ENCODE measurements at regions not wholly inside any gene's neighbourhood (a gene's known extent, or its start where the extent isn't known, plus 50 kb on each side); places are given as distances from the start of the nearest gene placed in this dataset.
"Not testable (repeated sequence)": the region's sequence is repeated elsewhere in the genome, so short reads cannot be mapped to it uniquely, and the experiment has no call there.

GRCh38 chr5:42089705-42090104, 164.6 kb downstream of the FBXO4 start:
- DNase-seq, result no peak

- no peak for DNase-seq
Observed at GRCh38 chr5:42090162-42090561, 165.1 kb downstream of the FBXO4 start.

- DNase-seq, result not testable (repeated sequence)
Observed at GRCh38 chr5:42099846-42100245, 174.8 kb downstream of the FBXO4 start.

DNA sequence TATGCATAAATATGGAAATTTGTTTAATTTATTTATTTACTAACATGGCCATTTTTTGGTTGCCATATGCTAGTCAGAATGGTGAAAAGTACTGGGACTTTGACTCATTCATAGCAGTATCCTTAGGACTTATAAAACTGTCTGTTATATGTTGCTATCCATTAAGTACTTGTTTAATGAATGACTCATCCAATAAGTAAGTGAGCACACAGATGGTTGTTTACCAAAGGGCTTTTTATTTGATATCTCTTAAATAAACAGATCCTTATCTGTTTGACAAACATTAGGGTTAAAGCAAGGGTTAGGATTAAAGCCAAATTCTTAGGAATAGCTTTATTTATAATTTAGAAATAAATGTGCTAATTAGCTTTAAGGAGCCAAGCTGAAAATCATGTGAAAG, 183.4 kb downstream of the FBXO4 start:
- no peak for DNase-seq

DNA sequence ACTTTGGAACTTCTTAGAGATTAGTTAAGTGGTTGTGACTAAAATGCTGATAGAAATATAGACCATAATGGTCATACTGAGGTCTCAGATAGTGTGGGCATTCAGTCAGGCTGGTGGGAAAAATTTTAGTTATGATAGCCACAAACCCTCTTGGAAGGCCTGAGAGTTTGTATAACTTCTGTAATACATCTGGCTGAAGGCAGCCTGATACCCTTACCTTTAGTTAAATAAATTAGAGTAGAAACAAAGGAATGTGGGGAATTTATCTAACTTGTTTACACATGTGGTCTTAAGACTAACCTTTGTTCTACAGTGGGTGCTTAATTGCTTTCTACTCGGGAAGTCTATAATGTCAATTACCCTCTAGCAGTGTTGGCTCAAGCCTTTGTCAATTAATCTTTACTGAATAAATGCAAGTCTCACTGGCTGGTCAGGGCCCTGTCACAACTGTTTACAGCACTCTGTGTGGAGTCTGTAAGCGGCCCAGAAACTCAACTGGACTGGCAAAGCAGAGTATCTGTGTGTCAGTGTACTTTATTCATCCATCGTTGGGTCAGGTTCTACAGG, 184.0 kb downstream of the FBXO4 start:
- no peak for DNase-seq

DNA sequence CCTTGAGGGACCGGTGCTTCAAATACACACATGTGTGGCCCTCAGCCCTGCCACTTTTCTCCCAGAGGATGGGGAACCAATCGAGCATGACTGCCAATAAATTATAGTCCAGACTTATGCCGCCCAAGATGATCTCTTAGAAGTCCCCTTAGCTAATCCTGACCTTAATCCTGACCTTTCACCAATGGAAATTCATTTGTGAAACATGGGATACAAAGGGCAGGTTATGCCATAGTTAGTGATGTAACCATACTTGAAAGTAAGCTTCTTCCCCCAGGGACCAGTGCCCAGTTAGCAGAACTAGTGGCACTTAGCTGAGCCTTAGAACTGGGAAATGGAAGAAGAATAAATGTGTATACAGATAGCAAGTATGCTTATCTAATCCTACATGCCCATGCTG, 190.6 kb downstream of the FBXO4 start:
- DNase-seq, result not testable (repeated sequence)

GRCh38 chr5:42120070-42120469, 195.0 kb downstream of the FBXO4 start:
- no peak for DNase-seq

- no peak for DNase-seq
Observed at GRCh38 chr5:42121401-42121800, 196.3 kb downstream of the FBXO4 start.

DNA sequence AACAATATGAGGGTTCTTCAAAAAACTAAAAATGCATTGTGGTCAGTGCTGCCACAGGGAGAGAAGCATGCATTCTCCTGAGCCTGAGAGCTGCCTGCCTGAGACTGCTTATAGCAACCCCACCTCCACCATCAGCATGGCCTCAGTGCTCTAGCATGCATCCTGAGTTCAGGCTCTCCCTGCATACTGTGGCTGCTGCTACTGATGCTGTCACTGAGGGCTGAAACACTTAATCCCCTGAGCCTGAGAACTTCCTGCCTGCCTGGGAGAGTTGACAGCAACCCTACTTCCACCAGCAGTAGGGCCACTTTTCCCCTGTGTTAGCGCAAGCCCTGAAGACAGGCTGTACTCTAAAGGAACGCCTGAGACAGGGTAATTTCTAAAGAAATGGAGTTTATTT, 206.0 kb downstream of the FBXO4 start:
- DNase-seq, result no peak

GRCh38 chr5:42143361-42143760, 218.3 kb downstream of the FBXO4 start:
- DNase-seq, result no peak

DNA sequence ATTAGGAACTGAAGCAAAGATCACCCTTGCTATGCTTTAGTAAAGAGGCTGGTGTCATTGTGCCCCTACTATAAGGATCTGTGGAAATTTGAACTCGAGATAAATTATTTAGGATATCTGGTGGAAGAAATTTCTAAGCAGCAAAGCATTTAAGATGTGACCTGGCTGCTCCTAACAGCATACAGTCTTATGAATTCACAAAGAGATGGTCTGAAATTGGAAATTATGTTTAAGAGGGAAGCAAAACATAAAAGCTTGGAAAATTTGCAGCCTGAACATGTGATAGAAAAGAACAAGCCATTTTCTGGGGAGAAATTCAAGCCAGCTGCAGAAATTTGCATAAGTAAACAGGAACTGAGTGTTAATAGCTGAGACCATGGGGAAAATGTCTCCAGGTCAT, 223.7 kb downstream of the FBXO4 start:
- no peak for DNase-seq

DNA sequence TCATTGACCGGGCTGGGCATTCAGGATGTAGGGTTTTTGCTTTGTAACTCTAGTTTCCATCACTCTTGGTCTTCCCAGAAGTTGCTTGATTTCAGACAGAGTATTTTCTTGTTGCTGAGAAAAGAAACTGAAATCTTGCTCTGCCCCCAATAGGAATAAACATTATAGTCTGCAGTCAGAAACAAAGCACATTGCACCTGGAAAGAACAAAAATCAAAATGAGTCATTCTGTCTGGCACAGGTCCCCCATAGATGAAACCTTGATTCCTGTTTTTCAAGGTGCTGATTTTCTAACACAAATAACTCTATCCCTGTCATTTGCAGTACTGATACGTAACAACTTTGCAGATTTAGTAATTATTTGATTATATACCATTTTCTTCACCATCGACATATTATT, 232.1 kb downstream of the FBXO4 start:
- DNase-seq, result no peak

GRCh38 chr5:42163083-42163482, 238.0 kb downstream of the FBXO4 start:
- DNase-seq, result no peak

DNA sequence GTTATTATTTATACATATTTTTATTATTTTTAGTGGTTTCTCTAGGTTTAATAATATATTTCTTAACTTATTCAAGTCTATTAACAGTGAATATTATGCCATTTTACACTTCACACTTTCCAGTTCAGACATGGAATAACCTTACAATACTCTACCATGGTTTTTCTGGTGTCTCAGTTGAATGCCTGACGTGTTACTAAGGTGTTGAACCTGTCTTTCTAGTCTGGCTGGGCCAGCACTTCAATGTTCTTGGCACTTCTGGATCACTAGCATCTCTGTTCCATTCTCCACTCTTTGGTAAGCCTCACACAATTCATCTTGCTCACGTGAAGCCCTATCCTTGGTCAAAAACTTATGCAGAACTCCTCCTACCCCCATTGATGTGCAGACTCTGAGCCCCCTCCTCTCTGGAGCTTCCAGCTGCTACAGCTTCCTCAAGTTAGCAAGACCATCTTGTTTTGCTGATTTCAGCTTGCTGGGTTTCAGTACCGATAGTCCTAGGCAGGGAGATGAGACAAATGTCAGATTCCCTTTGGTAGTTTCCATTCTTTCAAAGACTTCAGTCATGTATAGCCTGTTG, 243.1 kb downstream of the FBXO4 start:
- no peak for DNase-seq

GRCh38 chr5:42176118-42176517, 247.1 kb upstream of the GHR start:
- not testable (repeated sequence) for DNase-seq

DNA sequence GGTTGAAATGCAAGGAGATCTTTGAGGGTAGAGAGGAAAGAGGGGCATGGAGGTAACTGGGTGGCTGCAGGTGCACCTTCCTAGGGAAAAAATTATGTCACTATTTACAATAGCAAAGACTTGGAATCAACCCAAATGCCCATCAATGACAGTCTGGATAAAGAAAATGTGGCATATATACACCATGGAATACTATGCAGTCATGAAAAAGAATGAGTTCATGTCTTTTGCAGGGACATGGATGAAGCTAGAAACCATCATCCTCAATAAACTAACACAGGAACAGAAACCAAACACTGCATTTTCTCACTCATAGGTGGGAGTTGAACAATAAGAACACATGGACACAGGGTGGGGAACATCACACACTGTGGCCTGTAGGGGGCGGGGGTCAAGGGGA, 243.4 kb upstream of the GHR start:
- DNase-seq, result not testable (repeated sequence)

DNA sequence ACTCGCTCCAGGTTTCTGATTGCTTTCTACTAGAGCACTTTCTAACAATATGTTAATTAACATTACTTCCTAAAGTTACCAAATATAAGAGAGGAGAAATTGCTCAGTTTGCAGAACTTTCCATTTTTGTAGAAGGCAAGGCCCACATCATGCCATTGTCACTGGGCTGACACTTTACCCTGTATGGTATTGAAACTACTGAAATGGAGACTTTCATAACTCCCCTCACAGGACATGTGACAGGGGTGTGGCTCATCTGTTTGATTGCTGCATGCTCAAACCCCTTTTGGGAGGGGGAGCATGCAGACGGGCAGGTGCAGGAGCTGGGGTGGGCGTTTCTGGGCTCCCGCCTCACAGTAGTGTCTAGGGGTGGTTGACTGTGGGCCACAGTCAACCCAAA, 206.3 kb upstream of the GHR start:
- DNase-seq, result no peak

DNA sequence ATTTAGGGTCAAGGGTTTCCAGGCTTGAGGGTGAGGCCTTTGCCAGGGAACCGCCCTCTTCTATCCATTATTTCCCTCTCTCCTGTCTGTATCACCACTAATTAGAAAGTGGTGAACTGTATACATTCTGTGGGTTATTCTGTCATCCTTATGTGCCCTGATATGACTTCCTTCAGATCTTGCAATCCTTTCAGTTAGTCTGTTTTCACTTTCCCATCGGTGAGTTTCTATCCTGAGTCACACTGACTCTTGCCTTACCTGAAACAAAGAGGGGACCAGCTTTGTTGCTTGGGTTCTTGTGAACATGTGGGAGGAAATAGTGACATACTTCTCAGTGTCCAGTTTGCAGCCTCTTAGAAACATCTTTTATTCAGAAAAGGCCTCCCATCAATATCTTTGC, 205.4 kb upstream of the GHR start:
- no peak for DNase-seq

DNA sequence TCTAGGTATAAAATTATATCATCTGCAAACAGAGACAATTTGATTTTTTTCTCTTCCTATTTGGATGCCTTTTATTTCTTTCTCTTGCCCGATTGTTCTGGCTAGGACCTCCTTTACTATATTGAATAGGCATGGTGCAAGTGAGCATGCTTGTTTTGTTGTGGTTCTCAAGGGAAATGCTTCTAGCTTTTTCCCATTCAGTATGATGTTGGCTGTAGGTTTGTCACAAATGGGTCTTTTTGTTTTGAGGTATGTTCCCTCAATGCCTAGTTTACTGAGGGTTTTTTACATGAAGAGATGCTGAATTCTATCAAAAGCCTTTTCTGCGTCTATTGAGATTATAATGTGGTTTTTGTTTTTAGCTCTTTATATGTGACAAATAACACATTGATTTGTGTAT, 198.2 kb upstream of the GHR start:
- no peak for DNase-seq

DNA sequence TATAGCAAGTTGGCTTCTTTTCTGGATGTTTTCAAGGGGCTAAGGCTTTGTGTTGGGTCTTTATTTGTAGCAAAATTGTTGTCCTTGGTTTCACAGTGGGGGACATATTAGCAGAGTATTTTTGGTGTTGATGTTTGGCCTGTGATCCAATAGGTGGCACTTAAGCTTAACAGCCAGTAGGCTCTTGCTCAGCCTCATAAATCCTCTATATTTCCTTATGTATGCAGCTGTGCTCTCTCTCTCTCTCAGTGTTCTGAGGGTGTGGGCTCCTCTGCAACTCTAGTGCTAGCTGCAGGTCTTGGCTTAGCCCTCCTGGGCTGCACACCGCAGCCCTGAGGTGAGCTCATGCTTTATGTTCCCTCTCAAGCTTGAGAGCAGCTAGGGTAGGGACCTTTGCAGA, 195.0 kb upstream of the GHR start:
- DNase-seq, result no peak

- no peak for DNase-seq
Observed at GRCh38 chr5:42230839-42231238, 192.4 kb upstream of the GHR start.

DNA sequence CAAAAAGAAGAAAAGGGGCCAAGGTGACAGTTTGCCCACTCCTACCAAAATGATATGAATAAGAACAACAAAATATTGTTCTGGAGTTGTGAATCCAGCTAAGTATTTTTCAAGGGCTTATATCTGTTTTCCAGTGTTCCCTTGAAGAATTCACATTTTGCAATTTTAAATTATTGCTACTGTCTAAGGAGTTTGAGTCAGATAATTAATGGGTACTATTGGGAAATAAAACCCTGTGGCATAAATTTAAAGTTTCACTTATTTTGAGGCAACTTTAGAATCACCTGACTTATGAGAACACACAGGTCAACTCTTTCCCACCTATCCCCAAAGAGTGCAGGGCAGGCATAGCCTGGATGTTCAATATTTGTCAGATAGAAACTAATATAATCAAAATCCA, 188.0 kb upstream of the GHR start:
- DNase-seq, result no peak

DNA sequence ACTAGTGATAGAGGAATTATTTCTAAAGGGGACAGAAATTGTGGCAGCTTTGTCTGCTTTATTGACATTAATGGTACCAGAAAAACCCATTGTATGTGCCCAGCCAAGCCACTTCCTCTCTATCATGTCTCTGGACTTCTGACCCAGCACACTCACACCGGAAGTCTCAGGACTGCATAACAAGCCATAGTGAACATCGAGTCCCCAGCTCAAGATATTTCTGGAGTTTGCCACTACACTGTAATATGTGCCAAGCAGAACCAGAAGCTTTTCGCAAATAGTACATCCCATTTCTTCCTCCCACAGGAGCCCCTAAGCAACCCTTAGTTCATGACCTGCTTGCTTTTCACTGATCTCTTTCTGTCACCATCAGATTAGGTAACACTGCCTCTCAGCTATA, 187.4 kb upstream of the GHR start:
- DNase-seq, result no peak

- no peak for DNase-seq
Observed at GRCh38 chr5:42241636-42242035, 181.6 kb upstream of the GHR start.

DNA sequence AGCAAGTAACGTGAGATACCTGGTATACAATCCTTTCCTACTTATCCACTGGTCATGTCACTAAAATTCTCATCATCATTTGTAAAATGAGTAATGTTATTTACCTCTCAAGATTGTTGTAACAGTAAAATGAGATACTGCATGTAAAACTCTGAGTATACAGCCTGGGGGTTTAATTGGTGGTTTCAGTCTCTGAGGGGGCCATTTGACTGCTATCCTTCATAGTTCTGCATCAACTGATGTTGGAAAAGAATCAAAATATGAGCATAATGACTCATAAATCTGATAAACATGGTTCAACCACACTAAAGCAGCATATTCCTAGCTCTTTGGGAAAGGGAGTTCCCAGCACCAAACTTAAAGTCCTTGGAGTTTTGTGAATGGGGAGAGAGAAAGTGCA, 181.0 kb upstream of the GHR start:
- DNase-seq, result no peak
